Fibroblast of peridontal ligament (primary cell): ENCODE measurements at regions not wholly inside any gene's neighbourhood (a gene's known extent, or its start where the extent isn't known, plus 50 kb on each side); places are given as distances from the start of the nearest gene placed in this dataset.
"Not testable (repeated sequence)": the region's sequence is repeated elsewhere in the genome, so short reads cannot be mapped to it uniquely, and the experiment has no call there.

Experiments
- DNase-seq: peaks from one replicate; pipeline ENCODE4 v3.0.0-alpha.2; 2010; ENCODE audit errors: extremely low read depth

GRCh38 chrX:40887476-40887875 is 152.1 kb upstream of the MED14 start:
- DNase-seq: peak; percentile 15

- DNase-seq: no peak
Observed at GRCh38 chrX:40891798-40892197, 156.5 kb upstream of the MED14 start.

- DNase-seq: no peak
Observed at GRCh38 chrX:40893251-40893910, 158.0 kb upstream of the MED14 start.

- no peak for DNase-seq
Observed at GRCh38 chrX:40895246-40895645, 159.9 kb upstream of the MED14 start.

- DNase-seq: no peak
Observed at GRCh38 chrX:40897718-40898270, 162.5 kb upstream of the MED14 start.

- DNase-seq: not testable (repeated sequence)
Observed at GRCh38 chrX:40904739-40905138, 169.4 kb upstream of the MED14 start.

- DNase-seq: no peak
Observed at GRCh38 chrX:40908026-40908425, 172.7 kb upstream of the MED14 start.

GRCh38 chrX:40908857-40909475 is 173.6 kb upstream of the MED14 start:
- peak; percentile 44 for DNase-seq

- DNase-seq: no peak
Observed at GRCh38 chrX:40912166-40912565, 173.1 kb upstream of the USP9X start.

- no peak for DNase-seq
Observed at GRCh38 chrX:40912576-40912975, 172.7 kb upstream of the USP9X start.

- no peak for DNase-seq
Observed at GRCh38 chrX:40920351-40920750, 164.9 kb upstream of the USP9X start.

GRCh38 chrX:40922307-40922706 is 162.9 kb upstream of the USP9X start:
- peak; percentile 26 for DNase-seq

- DNase-seq: peak; percentile 17
Observed at GRCh38 chrX:40926739-40927427, 158.4 kb upstream of the USP9X start.

GRCh38 chrX:40928076-40928475 is 157.2 kb upstream of the USP9X start:
- no peak for DNase-seq

GRCh38 chrX:40931921-40932320 is 153.3 kb upstream of the USP9X start:
- peak; percentile 29 for DNase-seq

GRCh38 chrX:40933132-40933705 is 152.0 kb upstream of the USP9X start:
- DNase-seq: peak; percentile 68

GRCh38 chrX:40933706-40934425 is 151.4 kb upstream of the USP9X start:
- peak; percentile 86 for DNase-seq

GRCh38 chrX:40936827-40937226 is 148.4 kb upstream of the USP9X start:
- DNase-seq: no peak

- DNase-seq: no peak
Observed at GRCh38 chrX:40938423-40938822, 146.8 kb upstream of the USP9X start.

- DNase-seq: no peak
Observed at GRCh38 chrX:40943093-40943641, 142.1 kb upstream of the USP9X start.

GRCh38 chrX:40945361-40945713 is 139.9 kb upstream of the USP9X start:
- DNase-seq: peak; percentile 82

GRCh38 chrX:40947276-40947675 is 138.0 kb upstream of the USP9X start:
- peak; percentile 48 for DNase-seq
